GM23248 (cell line): ENCODE measurements at regions not wholly inside any gene's neighbourhood (a gene's known extent, or its start where the extent isn't known, plus 50 kb on each side); places are given as distances from the start of the nearest gene placed in this dataset.

Experiments
- EZH2 ChIP-seq: fragments of 200-600 bp; sonication (generic); IDR thresholded peaks from 2 replicates; pipeline ENCODE4 v1.6.1; 2018; ENCODE audit warnings: antibody characterized with exemption, mild to moderate bottlenecking; ENCODE audit not compliant: insufficient read depth, poor library complexity, severe bottlenecking
- EZH2phosphoT487 ChIP-seq: fragments of 200-600 bp; sonication (generic); IDR thresholded peaks from 2 replicates; pipeline ENCODE4 v1.6.1; 2018; ENCODE audit warnings: antibody characterized with exemption, moderate library complexity, mild to moderate bottlenecking, low read depth; ENCODE audit not compliant: insufficient read depth

DNA sequence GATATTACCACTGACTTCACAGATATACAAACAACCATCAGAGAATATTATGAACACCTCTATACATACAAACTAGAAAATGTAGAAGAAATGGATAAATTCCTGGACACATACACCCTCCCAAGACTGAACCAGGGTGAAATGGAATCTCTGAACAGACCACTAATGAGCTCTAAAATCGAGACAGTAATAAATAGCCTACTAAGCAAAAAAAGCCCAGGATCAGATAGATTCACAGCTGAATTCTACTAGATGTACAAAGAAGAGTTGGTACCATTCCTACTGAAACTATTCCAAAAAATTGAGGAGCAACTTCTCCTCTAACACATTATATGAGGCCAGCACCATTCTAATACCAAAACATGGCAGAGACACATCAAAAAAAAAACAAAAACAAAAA, 837.7 kb downstream of the FSCB start:
- TF ChIP-seq EZH2 (no peak), EZH2phosphoT487 (no peak)
